HG03097 (cell line): ENCODE measurements at regions not wholly inside any gene's neighbourhood (a gene's known extent, or its start where the extent isn't known, plus 50 kb on each side); places are given as distances from the start of the nearest gene placed in this dataset.

ENCODE experiments used
- ATAC-seq: cut with Tn5 transposase; IDR thresholded peaks from one replicate; pipeline ENCODE4 v1.9.1; 2021; ENCODE audit not compliant: unreplicated experiment, low FRiP score

DNA sequence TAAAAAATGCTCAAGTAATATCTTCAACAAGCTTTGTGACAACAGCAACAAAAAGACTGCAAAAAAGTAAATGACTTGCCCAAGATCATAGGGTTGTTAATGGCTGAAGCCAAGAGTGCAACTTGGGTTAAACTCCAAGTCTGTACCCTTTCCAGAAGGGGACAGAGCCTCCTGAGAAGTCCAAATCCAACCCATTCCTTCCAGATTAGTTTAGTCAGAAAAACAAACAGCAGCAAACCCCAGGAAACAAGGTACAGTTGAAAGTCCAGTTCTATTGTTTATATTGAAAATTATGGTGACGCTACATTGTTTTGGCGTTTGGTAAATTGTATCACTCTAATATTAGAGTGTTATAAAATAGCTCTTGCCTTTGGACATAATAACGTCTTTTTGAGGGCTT, 239.9 kb downstream of the SPTSSA start:
- no peak for ATAC-seq

DNA sequence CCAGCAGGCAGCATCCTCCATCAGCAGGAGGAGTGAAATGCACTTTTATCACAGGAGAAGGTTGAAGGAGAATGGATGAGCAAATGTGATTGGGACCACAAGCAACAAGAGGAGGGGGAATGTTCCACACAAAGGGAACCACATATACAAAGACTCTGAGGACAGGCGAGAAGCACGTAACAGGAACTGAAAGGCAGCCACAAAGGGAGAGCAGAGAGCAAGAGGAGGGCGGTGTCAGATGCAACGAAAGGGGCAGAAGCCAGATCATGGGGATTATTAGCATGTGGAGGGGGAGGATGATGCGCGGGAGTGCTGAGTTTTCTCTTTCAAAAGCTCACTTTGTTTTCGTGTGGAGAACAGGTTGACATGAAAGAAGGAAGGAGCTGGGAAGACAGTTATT, 241.1 kb downstream of the SPTSSA start:
- ATAC-seq: peak; percentile 79

DNA sequence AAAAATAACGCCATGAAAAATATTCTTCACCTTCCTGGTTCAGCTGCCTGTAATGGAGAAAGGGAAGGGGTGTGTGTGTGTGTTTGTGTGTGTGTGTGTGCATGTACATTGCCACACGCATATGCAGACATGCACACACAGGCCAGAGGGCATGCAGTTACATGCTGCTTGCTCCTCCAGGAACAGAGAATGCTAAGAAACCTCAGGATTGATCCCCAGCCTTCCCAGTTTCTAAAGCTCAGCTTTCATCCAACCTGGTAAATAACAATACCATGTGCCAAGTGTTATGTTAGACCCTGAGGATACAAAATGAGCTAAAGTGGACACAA, 241.7 kb downstream of the SPTSSA start:
- no peak for ATAC-seq

DNA sequence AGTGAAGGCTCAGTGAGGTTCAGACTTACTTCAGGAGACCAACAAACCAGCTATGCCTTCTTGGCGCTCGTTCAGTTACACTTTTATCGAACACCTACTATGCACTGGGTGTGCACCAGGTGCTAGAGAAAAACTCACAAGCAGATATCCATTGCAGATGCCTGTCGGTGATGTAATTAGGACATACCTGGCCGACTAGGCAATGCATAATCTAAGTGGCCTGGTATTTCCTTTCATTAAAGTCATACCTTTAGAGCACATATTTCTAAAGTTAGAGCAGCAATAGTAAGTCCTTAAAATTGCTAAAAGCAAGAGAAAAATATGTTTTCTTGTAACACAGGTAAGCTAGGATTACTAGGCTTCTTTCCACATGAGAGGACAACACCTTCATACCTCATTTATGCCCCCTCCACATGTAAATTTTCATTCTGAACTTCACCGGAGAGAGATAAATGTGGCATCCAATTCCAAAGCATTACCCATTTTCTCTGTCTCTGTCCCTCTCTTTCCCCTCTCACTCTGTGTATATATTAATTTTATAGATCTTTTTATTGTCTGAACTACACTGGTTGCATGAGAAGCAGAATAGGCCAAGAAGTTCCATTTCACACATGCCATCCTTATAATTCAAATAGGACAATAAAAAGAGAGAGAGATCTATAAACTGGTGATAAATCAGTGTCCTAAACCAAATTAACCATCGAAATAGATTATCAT, 242.2 kb downstream of the SPTSSA start:
- no peak for ATAC-seq

DNA sequence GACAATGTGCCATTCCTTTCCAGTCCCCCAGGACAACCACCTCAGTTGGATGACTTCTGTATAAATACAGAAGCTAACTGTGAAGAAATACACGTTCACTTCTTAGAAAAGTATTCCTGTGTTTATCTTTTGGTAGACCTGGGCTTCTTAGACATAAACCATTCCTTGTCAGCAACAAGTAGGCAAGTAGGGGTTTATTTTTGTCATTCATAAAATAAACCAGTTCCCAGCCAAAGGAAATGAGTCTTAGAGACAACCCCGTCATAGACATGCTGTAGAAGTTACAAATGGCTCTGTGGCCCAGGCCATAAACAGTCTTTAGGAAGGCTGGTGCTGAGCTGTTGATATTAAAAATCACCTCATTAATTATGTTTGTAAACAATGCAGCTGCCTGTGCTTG, 243.2 kb downstream of the SPTSSA start:
- ATAC-seq: no peak

DNA sequence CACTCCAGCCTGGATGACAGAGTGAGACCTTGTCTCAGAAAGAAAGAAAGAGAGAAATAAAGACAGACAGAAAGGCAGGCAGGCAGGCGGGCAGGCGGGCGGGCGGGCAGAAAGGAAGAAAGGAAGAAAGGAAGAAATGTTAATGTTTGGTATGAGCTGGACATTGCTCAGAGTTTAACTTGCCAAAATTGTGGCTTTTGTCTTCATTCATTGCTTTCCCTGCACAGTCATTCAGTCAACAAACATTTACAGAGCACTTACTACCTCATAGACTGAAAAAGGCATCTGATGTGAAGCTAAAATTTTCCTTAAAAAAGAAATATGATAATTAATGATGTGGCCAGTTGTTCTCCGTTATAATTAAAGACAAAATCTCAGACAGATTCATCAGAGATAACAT, 247.1 kb downstream of the SPTSSA start:
- ATAC-seq: no peak

DNA sequence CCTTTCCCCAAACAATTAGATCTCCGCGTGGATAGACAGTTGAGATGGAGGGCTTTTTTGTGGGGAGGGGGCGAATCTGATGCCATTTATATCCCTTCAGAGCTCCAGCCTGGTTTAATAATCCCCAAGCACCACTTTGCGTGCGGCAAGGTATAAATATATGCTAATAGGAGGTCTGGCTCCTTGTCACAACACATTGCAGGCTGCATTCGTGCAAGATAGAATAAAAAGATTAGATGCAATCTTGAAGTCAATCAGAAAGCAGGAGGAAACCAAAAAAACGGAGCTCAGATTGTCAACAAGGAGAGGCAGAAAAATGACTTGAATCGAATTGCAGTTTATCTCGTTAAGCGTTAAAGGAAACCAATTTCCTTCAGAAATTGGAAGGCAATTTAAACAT, 248.7 kb downstream of the SPTSSA start:
- ATAC-seq: no peak

DNA sequence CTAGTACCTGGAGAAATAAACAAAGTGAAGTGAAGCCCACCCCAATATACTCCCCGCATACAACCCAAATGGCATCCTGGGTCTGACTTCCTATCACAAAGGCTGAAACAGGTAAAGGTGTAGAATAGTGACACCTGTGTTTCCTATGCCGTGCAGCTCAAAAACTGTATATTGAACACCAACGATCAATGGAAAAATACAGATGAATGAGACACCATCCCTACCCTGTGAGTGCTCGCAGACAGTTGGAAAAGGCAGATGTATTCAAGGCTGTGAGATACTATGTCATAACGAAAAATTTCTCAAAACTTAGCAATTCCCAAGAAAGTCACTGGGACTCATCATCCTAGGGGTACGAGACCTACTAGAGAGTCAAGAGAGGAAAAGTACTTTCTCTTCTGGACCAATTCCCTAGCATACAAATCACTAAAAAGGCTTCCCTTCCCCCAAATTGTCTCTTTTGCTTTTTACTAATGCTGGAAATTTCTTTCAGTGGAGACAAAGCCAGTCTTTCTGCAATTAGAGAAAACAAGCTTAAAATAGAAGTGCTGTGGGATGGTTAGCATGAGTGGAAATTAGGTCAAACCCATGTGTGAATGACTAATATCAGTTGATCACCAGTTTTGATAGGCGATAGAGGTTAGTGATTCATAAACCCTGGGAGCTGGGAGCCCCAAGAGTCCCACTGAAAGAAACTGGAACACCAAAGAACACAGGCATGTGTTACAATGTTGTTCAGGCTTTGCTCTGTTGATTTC, 249.7 kb downstream of the SPTSSA start:
- no peak for ATAC-seq

DNA sequence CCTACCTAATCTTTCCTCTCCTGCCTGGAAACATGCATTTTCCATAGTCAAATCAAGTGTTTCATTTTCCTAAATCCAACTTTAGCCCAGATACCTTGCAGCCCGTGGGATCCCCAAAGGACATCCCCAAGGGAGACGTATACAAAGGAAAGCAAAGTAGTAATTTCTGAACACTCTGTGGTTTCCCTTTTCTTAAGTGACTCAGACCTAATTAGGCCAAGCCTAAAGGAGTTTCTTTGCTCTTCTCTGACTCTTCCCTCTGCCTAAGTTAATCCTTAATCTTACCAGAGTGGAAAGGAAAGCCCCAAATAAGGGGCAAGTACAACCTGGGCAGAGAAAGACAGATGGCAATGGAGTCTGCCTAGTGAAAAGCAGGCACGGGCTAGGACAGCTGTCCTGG, 250.3 kb downstream of the SPTSSA start:
- peak; percentile 81 for ATAC-seq

DNA sequence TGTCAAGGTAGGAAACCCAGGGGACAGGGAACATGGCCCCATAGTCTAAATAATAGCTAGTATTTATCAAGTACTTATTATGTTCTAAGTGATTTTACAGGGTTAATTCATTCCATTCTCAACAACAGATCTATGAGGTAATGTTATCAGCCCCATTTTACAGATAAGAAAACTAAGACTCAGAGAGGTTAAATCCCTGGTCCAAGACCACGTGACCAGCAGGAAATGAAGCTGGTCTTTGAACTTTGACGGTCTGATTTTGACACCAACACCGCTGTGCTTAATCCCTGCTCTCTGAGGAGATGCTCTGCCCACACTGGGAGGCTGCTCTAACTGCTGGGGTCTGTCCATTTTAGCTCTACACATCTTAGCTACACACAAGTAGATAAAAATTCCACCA, 253.5 kb downstream of the SPTSSA start:
- ATAC-seq: no peak

DNA sequence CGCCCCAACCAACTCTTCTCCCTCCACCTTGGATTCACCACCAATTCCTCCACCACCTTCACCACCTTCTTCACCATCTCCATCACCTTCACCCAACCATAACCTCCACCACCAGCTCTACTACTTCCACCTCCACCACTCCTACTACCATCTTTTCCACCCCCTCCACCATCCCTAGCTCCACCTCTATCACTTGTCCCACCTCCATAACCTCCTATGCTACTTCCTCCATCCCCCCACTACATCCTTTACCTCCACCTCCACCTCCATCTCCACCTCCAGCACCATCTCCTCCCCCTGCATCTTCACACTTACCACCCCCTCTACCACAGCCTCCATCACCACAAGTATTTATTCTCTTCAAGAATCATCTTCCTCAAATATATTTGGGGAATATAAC, 254.9 kb upstream of the EGLN3 start:
- ATAC-seq: no peak

DNA sequence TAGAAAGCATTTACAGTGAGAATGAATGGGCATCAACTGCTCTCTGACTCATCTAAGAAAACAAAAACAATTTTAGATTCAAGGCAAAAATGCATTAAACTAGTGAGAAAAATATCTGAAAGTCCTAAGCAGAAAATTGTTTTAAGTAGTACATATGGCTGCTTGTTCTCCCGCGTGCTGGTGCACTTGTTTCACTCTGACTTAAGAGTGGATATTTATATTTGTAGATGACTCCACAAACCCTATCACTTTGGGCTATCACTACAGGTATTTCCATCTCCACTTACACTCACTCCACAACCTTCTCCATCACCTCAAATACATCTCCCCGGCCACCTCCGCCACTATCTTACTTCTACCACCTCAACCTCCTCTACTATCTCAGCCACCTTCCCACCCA, 253.9 kb upstream of the EGLN3 start:
- no peak for ATAC-seq

DNA sequence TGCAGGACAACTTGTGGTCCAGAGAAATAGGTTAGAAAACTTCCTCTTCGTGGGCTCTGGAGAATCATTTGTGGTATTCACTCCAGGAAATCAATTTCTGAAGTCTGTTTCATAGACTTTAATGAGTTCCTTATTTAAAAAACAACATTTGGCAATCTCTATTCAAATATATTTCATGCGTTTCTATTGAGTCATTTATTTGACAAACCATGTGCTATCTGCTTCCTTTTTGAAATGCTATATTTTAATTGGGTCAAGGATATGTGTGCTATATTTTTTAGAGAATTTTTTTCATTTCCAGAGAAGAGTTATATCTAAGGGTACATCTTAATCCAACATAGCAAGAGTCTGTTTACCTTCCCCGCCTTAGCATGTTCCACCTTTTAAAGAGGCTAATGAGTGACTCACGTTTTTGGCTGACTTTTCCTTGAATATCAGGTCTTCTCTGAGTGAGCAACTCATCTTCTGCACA, 252.4 kb upstream of the EGLN3 start:
- ATAC-seq: no peak

DNA sequence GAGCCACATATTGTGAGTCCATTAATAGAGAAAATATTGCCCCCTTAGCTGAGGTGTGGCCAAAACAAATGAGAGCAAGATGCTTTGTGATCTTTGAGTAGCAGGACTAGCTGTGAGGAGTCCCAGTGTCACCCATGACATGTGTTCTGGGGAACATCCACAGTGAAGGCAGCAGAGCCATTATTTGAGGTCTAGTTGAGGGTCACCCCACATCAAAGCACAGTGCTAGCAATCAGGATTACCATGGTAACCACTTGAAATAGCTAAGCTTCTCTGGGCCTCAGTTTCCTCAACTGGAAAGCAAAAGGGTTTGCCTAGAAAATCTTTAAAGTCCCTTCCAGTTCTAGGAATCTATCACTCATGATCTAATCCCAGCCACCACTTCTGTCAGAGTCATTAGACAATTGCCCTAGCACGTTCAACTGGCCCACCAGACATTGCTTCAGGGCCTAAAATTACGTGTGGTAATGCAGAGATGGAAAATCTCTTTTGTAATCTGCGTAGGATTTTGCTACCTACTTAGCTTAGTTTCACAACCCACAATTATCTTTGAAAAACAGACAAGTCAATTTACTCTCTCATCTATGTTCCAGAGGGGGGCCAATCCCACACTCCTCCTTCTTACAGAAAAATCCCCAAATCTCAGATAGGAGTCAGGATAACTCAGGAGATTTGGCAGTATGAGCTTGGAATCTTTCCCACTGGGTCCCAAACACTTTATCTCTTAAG, 251.2 kb upstream of the EGLN3 start:
- ATAC-seq: no peak

DNA sequence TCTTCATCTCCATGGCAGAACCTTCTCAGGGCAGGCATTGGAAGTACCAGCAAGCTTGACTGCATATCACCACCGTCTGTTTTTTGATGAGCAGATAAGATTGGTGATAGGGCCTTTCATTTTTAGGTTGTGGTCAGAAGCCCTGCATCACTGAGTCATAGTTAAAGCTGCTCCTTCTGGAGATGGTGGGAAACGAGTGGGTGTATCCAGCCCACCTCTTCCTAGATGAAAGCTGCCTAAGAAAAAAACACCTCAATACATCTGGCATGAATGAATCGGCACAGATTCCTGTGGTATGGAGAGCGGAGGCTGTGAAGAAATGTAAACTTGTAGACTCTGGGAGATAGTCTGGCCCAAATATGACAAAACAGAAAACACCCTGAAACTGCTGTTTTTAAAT, 248.7 kb upstream of the EGLN3 start:
- ATAC-seq: no peak

DNA sequence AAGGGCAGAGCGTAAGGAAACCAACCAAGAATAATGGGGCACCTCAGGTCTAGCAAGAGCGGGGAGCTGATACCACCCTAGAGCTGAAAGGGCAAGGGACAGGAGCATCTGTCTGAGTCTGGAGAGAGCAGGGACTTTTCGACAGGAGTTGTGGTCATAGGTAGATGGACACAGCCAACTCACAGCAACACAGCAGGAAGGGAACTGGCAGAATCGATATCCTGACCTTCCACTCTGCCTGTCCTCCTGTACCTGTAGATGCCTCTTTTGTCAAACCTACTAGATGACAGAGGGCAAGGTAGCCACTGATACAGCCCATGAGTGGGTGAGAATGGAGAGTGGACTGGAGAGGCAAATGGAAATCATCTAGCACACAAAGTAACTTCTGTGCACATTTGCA, 247.2 kb upstream of the EGLN3 start:
- no peak for ATAC-seq

DNA sequence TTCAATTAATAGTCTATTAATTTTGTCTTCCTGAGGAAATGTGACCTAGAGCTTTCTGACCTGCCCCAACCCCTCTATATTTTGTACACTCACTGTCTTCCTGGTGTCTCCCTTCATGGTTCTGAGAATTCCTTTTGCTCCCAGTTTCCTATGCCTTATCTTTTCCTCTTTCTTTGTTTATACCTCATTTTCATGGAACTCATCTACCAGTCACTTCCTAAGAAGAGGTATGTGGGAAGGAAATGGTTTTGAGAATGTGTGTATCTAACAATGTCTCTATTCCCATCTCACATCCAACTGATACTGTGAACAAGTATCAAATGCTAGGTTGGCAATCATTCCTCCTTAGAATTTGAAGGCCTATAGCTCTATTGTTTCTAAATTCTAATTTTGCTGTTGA, 245.1 kb upstream of the EGLN3 start:
- no peak for ATAC-seq

DNA sequence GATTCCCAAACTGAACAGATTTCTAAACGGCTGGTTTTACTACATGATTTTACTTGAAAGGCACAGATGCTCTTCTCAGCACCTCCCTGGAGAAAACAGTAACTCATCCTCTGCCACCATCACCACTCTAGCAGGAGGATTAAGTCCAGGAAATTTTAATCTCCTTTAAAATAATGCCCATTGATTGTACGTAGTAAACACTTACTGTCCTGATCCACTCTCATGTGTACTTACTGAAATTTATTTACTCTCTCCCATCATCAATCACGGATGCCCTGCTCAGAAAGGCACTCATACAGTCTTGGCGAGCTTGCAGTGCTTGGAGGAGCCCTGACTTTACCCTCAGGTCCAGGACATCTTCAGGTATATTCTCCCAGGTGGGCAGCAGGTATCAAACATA, 239.8 kb upstream of the EGLN3 start:
- no peak for ATAC-seq

DNA sequence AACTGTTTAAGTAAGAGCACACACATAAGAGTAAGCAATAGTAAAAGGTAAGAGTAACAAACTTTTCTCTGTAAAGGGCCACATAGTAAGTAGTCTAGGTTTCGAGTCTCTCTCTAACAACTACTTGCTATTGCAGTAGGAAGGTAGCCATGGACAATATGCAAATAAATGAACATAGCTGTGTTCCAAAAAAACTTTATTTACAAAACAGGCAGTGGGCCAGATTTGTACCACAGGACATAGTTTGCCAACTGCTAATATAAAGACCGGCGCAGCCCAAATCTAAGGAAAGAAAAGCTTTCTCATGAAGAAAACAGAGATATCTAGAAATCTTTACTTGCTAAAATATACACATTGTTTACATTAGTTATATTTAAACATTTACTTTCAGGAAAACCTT, 239.0 kb upstream of the EGLN3 start:
- no peak for ATAC-seq

DNA sequence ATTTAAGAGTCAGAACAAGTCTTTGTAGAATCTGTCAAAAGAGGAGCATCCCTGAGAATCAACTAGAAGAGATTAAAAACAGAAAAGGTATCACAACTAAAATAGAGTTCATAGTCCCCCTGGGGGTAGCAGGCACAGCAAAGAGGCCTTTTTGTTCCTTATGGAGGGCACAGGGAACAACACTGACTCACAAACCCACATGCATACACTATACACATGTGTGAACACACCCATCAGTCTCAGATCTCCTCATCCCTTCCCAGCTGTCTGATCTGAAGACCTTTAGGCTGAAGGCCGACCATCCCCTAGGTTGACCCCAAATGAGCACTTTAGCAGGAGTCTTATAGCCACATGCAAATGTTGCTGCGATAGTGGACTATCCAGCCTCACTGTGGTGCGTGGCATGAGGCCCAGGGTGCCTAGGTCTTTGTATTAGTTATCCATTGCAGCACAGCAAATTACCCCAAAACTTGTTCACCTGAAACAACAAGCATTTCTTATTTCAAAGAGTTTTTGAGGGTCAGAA, 236.7 kb upstream of the EGLN3 start:
- ATAC-seq: no peak

DNA sequence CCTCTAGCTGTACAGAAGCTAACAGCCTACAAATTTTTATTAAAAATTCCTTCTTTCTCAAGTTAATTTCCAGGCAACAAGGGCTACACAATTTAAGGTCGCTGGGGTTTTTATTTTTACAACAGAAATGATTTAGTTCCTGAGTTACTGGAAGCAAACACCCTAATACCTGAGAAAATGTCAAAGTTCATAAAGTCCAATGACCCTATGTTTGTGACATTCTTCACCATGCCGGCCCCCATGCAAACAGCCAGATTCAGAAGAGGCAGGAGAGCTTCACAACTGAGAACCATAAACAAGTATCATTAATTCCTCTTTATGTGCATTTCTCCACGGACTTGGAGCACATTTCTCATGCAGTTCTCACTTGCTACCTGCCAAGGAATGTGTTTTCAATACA, 236.2 kb upstream of the EGLN3 start:
- no peak for ATAC-seq

DNA sequence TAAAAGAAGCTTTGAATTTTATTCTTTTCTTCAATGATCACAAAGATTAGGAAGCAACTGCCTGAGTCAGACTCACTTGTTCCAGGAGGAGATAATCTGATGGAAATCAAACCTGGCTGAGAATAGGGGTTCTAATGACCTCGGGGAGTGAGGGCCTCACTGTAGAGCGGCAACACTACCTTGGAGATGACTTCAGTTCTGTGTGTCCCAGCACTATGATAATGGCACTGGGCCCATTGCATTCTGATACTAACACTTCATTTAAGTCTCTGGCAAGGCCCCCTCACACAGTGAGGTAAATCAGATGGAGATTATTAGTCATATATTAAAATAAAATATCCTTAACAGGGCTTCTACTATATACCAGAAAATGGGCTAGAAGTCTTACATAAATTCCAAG, 233.3 kb upstream of the EGLN3 start:
- no peak for ATAC-seq
